ENCODE measurements at regions not wholly inside any gene's neighbourhood (a gene's known extent, or its start where the extent isn't known, plus 50 kb on each side); places are given as distances from the start of the nearest gene placed in this dataset.

- TF ChIP-seq CTCF (IDR thresholded peaks at IDR 0.05) (no peak), POLR2A (IDR thresholded peaks at IDR 0.05) (no peak)
Observed at GRCh38 chr1:229068270-229068987, 202.5 kb upstream of the RAB4A start.

Data from breast epithelium (tissue), 3 donors.